ENCODE measurements at regions not wholly inside any gene's neighbourhood (a gene's known extent, or its start where the extent isn't known, plus 50 kb on each side); places are given as distances from the start of the nearest gene placed in this dataset.

DNA sequence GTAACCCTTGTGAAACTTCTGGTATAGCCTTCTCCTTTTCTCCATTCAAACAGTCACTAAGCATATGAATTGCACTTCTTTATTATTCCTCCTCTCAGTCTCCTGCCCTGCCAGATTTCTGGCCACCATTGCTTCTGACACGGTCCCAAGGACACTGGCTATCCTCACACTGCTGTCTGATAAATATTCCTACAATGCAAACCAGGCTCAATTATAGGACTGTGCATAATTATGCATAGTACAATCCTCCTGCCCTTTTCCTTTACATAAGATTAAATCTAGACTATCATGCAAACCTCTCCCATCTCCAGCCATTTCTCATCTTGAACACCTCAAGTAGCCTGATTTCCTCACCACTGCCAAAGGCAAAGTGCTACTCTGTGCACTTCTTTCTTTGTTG lies 704.3 kb upstream of the ADAMTS5 start:
- DNase-seq (ENCODE audit: low spot score), result no peak
- ChIA-PET POLR2A (ENCODE audit: low non-redundant PET) (no interaction called here), CTCF (no interaction called here)
- TF ChIP-seq, protein P1, sequence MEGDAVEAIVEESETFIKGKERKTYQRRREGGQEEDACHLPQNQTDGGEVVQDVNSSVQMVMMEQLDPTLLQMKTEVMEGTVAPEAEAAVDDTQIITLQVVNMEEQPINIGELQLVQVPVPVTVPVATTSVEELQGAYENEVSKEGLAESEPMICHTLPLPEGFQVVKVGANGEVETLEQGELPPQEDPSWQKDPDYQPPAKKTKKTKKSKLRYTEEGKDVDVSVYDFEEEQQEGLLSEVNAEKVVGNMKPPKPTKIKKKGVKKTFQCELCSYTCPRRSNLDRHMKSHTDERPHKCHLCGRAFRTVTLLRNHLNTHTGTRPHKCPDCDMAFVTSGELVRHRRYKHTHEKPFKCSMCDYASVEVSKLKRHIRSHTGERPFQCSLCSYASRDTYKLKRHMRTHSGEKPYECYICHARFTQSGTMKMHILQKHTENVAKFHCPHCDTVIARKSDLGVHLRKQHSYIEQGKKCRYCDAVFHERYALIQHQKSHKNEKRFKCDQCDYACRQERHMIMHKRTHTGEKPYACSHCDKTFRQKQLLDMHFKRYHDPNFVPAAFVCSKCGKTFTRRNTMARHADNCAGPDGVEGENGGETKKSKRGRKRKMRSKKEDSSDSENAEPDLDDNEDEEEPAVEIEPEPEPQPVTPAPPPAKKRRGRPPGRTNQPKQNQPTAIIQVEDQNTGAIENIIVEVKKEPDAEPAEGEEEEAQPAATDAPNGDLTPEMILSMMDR (conservative IDR thresholded peaks at IDR 0.05; ENCODE audit: low read depth), result no peak
- H3K27ac ChIP-seq, result no peak overlapping the region

DNA sequence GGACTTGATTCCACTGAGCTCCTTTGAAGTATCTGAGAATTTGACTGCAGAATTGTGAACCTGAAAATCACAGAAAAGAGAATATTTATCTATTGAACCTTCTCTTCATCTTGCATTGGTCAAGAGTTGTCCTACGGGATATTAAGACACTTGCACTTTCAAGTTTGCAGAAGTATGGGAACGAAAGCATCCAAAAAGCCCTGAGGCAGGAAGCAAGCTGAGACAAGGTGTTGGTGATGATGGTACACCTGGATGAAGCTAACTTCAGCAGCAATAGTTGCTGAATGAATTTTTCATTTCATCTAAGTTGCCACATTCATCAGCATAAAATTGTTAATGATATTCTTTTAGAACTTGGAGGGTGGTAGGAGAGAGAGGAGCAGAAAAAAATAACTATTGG lies 686.6 kb upstream of the ADAMTS5 start:
- H3K27ac ChIP-seq, result no peak overlapping the region
- ChIA-PET CTCF (no interaction called here), POLR2A (ENCODE audit: low non-redundant PET) (no interaction called here)
- TF ChIP-seq, protein P1 (conservative IDR thresholded peaks at IDR 0.05; ENCODE audit: low read depth), result no peak
- no peak for DNase-seq (ENCODE audit: low spot score)

GRCh38 chr21:27649762-27650161 lies 682.9 kb upstream of the ADAMTS5 start:
- ChIA-PET CTCF (no interaction called here), POLR2A (ENCODE audit: low non-redundant PET) (no interaction called here)
- DNase-seq (ENCODE audit: low spot score), result no peak
- TF ChIP-seq, protein P1 (conservative IDR thresholded peaks at IDR 0.05; ENCODE audit: low read depth), result no peak
- H3K27ac ChIP-seq, result no peak overlapping the region

DNA sequence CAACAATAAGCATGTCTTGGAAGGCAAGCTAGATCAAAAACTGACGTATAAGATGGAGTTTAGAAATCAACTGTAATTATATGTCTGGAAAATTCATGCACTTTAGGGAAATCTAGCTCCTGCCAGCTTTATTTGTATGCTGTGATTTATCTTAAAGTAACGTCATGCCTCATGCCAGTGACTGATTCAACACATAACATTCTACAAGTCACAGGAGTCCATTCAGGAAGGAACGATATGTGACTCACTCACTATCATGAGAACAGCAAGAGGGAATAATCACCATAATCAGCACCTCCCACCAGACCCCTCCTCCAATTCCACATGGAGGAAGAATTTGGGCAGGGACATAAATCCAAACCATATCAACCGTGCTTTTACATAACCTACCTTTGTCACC lies 682.4 kb upstream of the ADAMTS5 start:
- peak; percentile 17 for DNase-seq (ENCODE audit: low spot score)
- no peak overlapping the region for H3K27ac ChIP-seq
- TF ChIP-seq, protein P1 (conservative IDR thresholded peaks at IDR 0.05; ENCODE audit: low read depth), result no peak
- CTCF ChIA-PET, result no interaction called here
- POLR2A ChIA-PET (ENCODE audit: low non-redundant PET), result no interaction called here

DNA sequence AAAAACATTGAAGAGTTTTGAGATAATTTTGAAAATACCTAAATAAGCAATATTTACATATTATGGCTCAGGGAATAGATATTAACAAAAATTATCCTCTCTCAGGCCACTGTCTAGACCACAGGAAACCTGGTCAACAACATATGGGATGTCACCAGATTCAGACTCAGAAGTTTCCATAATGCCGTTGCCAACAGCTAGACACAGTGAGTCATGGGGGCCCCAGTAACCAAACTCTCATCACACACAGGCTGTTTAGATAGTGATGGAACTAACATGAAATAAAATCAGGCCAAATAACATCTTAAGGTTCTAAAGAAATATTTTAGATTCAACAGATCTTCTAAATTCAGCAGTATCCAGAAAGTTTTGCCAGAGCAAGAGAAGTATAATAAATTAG lies 681.7 kb upstream of the ADAMTS5 start:
- ChIA-PET CTCF (no interaction called here), POLR2A (ENCODE audit: low non-redundant PET) (no interaction called here)
- H3K27ac ChIP-seq, result no peak overlapping the region
- TF ChIP-seq, protein P1 (conservative IDR thresholded peaks at IDR 0.05; ENCODE audit: low read depth), result no peak
- peak; percentile 16 for DNase-seq (ENCODE audit: low spot score)

- no peak for DNase-seq (ENCODE audit: low spot score)
- H3K27ac ChIP-seq, result no peak overlapping the region
- CTCF ChIA-PET, result no interaction called here
- TF ChIP-seq, protein P1 (conservative IDR thresholded peaks at IDR 0.05; ENCODE audit: low read depth), result no peak
- POLR2A ChIA-PET (ENCODE audit: low non-redundant PET), result no interaction called here
Measured at GRCh38 chr21:27647921-27648320, 681.0 kb upstream of the ADAMTS5 start.

DNA sequence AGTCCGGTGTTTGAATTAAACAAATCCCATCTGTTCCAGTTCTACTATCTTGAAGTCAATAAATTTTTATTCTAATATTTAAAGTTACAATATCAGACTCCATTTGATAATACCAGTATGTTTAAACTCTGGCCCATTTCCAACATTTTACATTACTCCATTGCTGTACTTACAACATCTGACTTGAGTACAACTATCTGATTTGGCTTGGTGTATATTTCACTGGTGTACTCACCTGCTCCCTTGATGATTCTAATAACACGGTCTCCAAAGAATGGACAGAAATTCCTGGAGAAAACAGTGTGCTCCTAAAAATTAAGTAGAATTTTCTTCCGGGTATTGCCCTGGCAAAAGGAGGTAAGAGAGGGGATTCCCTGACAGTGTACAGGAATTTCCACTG lies 680.5 kb upstream of the ADAMTS5 start:
- H3K27ac ChIP-seq, result no peak overlapping the region
- no peak for DNase-seq (ENCODE audit: low spot score)

More for the DNA sequence above, 680.5 kb upstream of the ADAMTS5 start:
- TF ChIP-seq, protein P1 (conservative IDR thresholded peaks at IDR 0.05; ENCODE audit: low read depth), result no peak
- POLR2A ChIA-PET (ENCODE audit: low non-redundant PET), result no interaction called here
- CTCF ChIA-PET, result no interaction called here

Measured in RWPE1 (cell line).